ENCODE measurements at regions not wholly inside any gene's neighbourhood (a gene's known extent, or its start where the extent isn't known, plus 50 kb on each side); places are given as distances from the start of the nearest gene placed in this dataset.

DNA sequence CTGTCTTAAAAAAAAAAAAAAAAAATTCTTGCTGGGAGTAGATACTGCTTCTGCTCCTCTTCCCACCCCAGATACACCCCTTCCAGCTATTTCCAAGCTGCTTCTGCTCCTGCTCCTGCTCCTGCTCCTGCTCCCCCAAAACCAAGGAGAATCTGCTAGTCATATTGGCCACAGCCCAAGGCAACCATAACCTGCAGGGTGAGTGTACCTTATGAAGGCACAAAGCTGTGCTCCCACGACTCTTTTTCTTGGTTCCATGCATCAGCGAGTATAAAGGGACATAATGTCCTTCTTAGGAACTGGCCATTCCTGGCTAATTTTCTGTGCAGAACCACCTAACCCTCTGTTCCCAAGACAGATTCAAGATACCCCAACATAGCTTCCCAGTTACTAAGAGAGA is 129.5 kb upstream of the CDK1 start:
- TF ChIP-seq, protein P1, sequence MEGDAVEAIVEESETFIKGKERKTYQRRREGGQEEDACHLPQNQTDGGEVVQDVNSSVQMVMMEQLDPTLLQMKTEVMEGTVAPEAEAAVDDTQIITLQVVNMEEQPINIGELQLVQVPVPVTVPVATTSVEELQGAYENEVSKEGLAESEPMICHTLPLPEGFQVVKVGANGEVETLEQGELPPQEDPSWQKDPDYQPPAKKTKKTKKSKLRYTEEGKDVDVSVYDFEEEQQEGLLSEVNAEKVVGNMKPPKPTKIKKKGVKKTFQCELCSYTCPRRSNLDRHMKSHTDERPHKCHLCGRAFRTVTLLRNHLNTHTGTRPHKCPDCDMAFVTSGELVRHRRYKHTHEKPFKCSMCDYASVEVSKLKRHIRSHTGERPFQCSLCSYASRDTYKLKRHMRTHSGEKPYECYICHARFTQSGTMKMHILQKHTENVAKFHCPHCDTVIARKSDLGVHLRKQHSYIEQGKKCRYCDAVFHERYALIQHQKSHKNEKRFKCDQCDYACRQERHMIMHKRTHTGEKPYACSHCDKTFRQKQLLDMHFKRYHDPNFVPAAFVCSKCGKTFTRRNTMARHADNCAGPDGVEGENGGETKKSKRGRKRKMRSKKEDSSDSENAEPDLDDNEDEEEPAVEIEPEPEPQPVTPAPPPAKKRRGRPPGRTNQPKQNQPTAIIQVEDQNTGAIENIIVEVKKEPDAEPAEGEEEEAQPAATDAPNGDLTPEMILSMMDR (conservative IDR thresholded peaks at IDR 0.05; ENCODE audit: low read depth, low read length): no peak
- no peak for TF ChIP-seq EZH2 (IDR thresholded peaks at IDR 0.05; ENCODE audit: low read length, unreplicated experiment)

All from PC-3 (cell line).